Medulla oblongata (tissue), 1 donor: ENCODE measurements at regions not wholly inside any gene's neighbourhood (a gene's known extent, or its start where the extent isn't known, plus 50 kb on each side); places are given as distances from the start of the nearest gene placed in this dataset.
"Not testable (repeated sequence)": the region's sequence is repeated elsewhere in the genome, so short reads cannot be mapped to it uniquely, and the experiment has no call there.

ENCODE experiments used
- DNase-seq: peaks from one replicate; pipeline ENCODE4 v3.0.0-alpha.2; 2015; ENCODE audit errors: extremely low spot score

- no peak for DNase-seq
Observed at GRCh38 chr1:194816859-194817258, 1630.4 kb upstream of the B3GALT2 start.

- DNase-seq = no peak
Observed at GRCh38 chr1:194813096-194813495, 1626.7 kb upstream of the B3GALT2 start.

DNA sequence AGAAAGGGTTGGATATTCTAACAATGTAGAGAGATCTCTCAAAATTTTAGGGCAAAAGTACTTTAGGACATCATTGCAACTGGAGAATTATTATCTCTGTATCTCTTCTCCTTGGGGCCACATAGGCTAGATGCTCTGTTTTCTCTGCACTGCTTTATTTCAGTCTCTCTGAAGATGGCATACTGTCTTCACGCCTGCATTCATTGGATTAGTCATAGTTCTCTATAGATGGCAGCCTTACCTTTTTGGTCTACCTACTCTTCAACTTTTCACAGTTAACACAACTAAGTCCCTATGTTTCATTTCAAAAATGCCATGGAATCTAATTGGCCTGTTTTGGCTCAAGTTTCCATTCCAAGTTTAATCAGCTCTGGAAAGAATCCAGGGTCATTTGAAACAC, 1623.3 kb upstream of the B3GALT2 start:
- no peak for DNase-seq

DNA sequence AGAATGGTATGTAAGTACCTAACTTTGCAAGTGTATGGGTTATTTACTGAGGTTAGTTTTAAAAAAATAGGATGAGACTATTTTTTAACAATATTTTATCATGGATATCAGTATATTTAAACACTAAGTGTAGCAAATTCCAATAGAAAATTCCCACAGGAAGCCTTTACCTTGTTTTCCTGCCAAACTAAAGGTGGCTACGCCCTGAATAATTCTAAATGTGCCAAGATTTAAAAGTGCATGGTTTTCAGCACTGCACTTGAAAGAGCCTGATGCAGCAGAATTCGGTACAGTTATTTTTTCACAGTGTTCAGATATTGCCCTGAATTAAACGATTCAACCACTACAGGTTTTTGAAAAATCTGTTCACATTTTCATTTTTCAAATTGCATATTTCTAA, 1622.8 kb upstream of the B3GALT2 start:
- no peak for DNase-seq

DNA sequence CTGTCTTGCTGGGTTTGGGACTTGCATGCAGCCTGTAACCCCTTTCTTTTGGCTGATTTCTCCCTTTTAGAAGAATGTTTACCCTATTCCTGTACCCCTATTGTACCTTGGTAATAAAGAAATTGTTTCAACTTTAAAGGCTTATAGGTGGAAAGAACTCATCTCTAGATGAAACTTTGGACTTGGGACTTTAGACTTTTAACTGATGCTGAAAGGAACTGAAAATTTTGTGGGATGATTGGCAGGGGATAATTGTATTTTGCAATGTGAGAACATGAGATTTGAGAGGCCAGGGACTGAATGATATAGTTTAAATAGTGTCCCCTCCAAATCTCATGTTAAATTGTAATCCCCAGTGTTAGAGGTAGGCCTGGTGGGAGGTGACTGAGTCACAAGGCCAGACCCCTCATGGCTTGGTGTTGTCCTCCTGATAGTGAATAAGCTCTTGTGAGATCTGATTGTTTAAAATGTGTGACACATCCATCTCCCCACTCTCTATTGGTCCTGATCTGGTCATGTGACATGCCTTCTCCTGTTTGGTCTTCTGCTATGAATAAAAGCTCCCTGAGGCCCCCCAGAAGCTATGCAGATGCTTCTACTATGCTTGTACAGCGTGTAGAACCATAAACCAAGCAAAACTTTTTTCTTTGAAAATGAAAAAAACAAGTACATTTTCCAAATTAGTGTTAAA, 1621.3 kb upstream of the B3GALT2 start:
- DNase-seq = no peak

DNA sequence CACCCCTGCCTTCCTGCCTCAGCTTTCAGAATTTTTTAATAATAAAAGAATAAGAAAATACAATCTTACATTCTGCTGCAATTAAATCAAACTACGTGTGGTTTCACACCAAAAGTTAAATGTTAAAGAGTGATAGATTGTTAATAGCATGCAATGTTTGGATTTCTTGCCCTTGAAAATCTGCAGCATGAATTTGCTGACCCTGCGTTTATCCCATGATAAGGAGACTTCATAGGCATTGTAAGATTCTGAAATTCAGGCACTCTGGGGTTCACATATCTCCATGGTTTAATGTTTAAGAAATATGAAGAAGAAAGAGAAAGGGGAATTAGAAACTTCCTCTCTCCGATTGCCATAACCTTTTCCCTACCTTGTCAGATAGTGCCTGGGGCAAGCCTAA, 1616.2 kb upstream of the B3GALT2 start:
- no peak for DNase-seq

GRCh38 chr1:194795917-194796593, 1609.6 kb upstream of the B3GALT2 start:
- DNase-seq = no peak

GRCh38 chr1:194787001-194787400, 1600.6 kb upstream of the B3GALT2 start:
- DNase-seq = no peak

DNA sequence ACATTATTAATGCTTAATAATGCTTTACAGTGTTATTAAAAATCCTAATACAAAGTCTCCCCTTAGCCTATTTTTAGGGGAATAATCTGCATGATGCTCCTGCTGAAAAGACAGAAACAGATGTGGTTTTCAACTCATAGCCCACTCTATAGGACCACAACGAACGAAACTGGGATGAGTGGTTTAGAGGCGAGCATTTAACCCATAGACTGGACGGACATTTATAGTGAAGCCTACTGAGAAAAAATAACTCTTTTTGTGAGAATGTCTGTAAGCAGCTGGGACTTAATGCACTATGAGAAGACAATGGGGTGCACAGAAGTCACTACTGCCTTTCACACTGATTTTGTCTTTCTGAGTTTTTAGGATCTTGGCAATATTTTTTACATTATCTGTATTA, 1599.6 kb upstream of the B3GALT2 start:
- DNase-seq = no peak

- no peak for DNase-seq
Observed at GRCh38 chr1:194776657-194777056, 1590.2 kb upstream of the B3GALT2 start.

DNA sequence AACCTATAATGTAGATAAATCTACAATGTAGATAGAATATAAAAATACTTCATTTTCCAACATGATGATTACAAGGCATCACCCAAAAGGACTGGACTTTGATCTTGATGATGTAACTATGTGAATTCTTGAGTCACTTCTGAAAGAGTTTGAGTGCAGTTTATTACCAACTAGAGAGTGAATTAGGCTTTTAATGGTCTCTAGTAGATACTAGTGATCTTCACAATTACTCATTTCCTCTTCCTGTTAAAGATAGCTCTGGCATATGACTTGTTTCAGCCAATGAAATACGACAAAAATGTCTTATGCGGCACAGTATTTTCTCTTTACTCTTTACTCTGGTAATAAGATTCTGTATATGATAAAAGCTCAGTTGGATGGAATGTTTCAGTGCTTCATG, 1588.1 kb upstream of the B3GALT2 start:
- no peak for DNase-seq

DNA sequence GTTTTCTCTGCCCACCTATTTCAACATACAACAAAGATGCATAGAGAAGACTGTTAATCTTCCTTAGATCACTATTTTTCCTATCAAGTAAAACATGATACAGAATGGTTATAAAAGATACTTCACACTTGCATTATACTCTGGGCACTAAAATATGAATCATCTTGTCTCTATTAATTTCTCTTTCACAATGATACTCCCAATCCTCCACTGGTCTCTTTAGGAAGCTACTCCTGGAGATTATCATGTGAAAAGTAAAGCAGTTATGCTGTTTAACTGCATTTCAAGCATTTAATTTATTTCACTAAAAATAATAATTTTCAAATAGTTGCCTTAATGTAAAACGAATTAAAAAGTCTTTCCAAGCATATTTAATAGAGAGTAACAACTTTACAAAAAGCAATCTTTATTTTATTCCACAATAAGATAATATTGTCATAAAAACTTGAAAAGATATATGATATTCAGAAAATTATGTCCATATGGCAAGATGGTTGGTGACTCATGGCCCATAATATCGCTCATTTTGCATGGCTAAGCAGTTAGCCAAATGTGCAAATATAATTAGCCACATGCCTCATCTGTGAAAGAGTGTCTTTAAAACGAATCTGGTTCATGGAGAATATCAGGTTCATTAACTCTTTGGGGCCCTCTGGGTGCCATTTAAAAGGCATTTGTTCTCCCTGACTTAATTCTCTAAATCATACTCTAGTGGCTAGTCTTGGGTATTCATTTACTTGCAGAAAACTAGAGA, 1569.0 kb upstream of the B3GALT2 start:
- DNase-seq = no peak

DNA sequence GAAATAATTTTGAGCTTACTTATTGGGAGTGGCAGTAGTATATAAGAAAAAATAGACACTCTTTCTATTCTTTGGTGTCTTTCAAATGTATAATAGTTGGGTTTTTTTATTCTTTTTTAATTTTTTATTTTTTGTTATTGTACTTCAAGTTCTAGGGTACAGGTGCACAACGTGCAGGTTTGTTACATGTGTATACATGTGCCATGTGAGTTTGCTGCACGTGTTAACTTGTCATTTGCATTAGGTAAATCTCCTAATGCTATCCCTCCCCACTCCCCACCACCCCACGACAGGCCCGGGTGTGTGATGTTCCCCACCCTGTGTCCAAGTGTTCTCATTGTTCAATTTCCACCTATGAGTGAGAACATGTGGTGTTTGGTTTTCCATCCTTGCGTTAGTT, 1552.4 kb upstream of the B3GALT2 start:
- not testable (repeated sequence) for DNase-seq

DNA sequence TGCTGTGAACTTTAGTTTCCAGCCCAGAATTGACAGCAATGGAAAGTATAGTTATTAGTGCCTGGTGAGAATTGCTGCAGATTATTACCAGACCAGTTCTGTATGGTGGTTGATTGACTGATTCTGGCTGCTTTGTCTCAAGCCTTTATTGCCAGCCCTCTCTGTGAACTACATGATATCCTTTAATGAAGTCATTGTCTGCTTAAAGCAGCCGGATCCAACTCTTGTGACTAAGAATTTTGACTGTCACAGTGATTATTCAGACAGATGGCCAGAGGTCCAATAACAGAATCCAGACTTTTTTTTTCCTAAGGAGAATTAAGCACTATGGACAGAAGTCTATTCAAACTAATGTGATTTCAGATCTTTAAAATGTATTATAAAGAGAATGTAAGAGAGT, 1548.6 kb upstream of the B3GALT2 start:
- DNase-seq = no peak

GRCh38 chr1:194731025-194731424, 1544.6 kb upstream of the B3GALT2 start:
- no peak for DNase-seq

- no peak for DNase-seq
Observed at GRCh38 chr1:194730304-194730703, 1543.9 kb upstream of the B3GALT2 start.

- no peak for DNase-seq
Observed at GRCh38 chr1:194723067-194723466, 1536.7 kb upstream of the B3GALT2 start.

- DNase-seq = no peak
Observed at GRCh38 chr1:194717941-194718340, 1531.5 kb upstream of the B3GALT2 start.

GRCh38 chr1:194717334-194717733, 1530.9 kb upstream of the B3GALT2 start:
- no peak for DNase-seq

DNA sequence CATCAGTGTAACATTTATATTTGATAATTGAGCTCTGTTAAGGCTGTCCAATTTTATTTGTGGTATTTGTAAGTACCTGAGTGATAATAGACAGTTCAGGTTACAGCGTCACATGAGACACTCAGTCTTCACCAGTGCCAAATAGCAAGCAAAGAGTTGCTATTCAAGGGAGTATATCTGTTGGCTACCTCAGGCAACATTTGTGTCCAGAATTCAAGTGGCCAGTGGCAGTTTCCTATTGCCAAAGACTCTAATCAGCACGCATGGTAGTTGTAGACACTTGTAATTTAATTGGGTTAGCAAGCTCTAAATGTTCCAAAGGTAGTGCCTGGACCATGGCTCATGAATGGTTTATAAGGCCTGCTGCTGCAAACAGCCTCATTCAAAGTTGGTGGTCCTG, 1524.3 kb upstream of the B3GALT2 start:
- no peak for DNase-seq

DNA sequence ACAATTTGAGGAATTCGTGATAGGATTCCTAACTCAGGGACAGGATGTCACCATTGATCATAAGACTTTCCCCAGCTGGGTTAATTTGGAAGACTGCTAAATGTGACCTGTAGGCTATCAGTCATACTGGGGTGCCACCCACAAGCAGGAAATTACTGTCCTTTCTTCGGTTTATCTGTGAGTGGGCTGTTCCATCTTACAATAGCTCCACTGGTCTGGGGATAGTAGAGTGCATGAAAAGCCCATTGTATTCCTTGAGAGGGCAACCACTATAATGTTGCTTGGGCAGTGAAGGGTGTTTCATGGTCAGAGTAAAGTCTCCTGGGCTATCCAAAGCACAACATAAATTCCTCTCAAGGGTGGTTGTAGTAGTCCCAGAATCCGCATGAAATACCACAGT, 1523.0 kb upstream of the B3GALT2 start:
- DNase-seq = no peak

- DNase-seq = no peak
Observed at GRCh38 chr1:194707074-194707473, 1520.7 kb upstream of the B3GALT2 start.
